DOHH2 (cell line): ENCODE measurements at regions not wholly inside any gene's neighbourhood (a gene's known extent, or its start where the extent isn't known, plus 50 kb on each side); places are given as distances from the start of the nearest gene placed in this dataset.

ENCODE experiments used
- H3F3A ChIP-seq: fragments of 200-600 bp; sonication (generic), shearing (Covaris generic); 2 replicates; pipeline ENCODE4 v1.6.0; 2016; ENCODE audit warnings: antibody characterized with exemption, mild to moderate bottlenecking; ENCODE audit not compliant: control insufficient read depth, insufficient read depth
- H3K27ac ChIP-seq: fragments of 200-600 bp; sonication (generic); 2 replicates; pipeline ENCODE4 v1.5.1; 2014; ENCODE audit warnings: low read depth, mild to moderate bottlenecking, low read length, moderate library complexity
- H3K27me3 ChIP-seq: fragments of 200-600 bp; sonication (generic); 2 replicates; pipeline ENCODE4 v1.6.1; 2014; ENCODE audit warnings: mild to moderate bottlenecking, low read length, mixed read lengths; ENCODE audit not compliant: control insufficient read depth
- H3K36me3 ChIP-seq: fragments of 200-600 bp; sonication (generic); 2 replicates; pipeline ENCODE4 v1.6.1; 2014; ENCODE audit warnings: mild to moderate bottlenecking, low read length, moderate library complexity, mixed read lengths; ENCODE audit not compliant: control insufficient read depth
- H3K4me1 ChIP-seq: fragments of 200-600 bp; sonication (generic); 2 replicates; pipeline ENCODE4 v1.6.1; 2014; ENCODE audit warnings: mild to moderate bottlenecking, low read length, mixed read lengths; ENCODE audit not compliant: control insufficient read depth
- H3K4me2 ChIP-seq: fragments of 200-600 bp; sonication (generic); 2 replicates; pipeline ENCODE4 v1.6.0; 2014; ENCODE audit warnings: mild to moderate bottlenecking, low read length, moderate library complexity
- H3K4me3 ChIP-seq: fragments of 200-600 bp; sonication (generic); 2 replicates; pipeline ENCODE4 v1.5.1; 2014; ENCODE audit warnings: mild to moderate bottlenecking, low read length, mixed read lengths
- H3K79me2 ChIP-seq: fragments of 200-600 bp; sonication (generic); 2 replicates; pipeline ENCODE4 v1.6.1; 2014; ENCODE audit warnings: mild to moderate bottlenecking, low read length, mixed read lengths; ENCODE audit not compliant: control insufficient read depth
- H3K9me2 ChIP-seq: fragments of 200-600 bp; sonication (generic); replicated peaks from 2 replicates; pipeline ENCODE4 v1.6.1; 2014; ENCODE audit warnings: mild to moderate bottlenecking, low read length, mixed read lengths; ENCODE audit not compliant: control insufficient read depth
- H3K9me3 ChIP-seq: fragments of 200-600 bp; sonication (generic); 2 replicates; pipeline ENCODE4 v1.6.1; 2014; ENCODE audit warnings: antibody characterized with exemption, low read length, mixed read lengths; ENCODE audit not compliant: control insufficient read depth, insufficient read depth
- H4K20me1 ChIP-seq: fragments of 200-600 bp; sonication (generic); 2 replicates; pipeline ENCODE4 v1.6.0; 2014; ENCODE audit warnings: low read depth, mild to moderate bottlenecking, antibody characterized with exemption, low read length, moderate library complexity; ENCODE audit not compliant: control insufficient read depth, insufficient read depth
- CTCF ChIP-seq: fragments of 200-600 bp; sonication (generic); IDR thresholded peaks from one replicate; pipeline ENCODE4 v1.5.1; 2014; ENCODE audit warnings: antibody characterized with exemption, mild to moderate bottlenecking, low read depth, low read length; ENCODE audit not compliant: poor library complexity, severe bottlenecking
- EZH2phosphoT487 ChIP-seq: fragments of 200-600 bp; sonication (generic); IDR thresholded peaks from 2 replicates; pipeline ENCODE4 v1.6.1; 2017; ENCODE audit warnings: borderline replicate concordance, mild to moderate bottlenecking, antibody characterized with exemption, low read length, moderate library complexity, mixed read lengths

GRCh38 chr9:7921545-7922197, 122.1 kb upstream of the DMAC1 start:
- H4K20me1 ChIP-seq, result no peaks in the 10 kb centered on the region
- no peaks in the 10 kb centered on the region for H3K79me2 ChIP-seq
- H3K4me1 ChIP-seq, result peaks cover 18% of the 10 kb centered on the region

GRCh38 chr9:7912037-7912535, 112.5 kb upstream of the DMAC1 start:
- TF ChIP-seq CTCF, result no peak
- no peak for TF ChIP-seq EZH2phosphoT487
- Histone ChIP-seq H3K9me2 (no peaks in the 10 kb centered on the region), H3K27ac (no peak overlapping the region), H3F3A (no peaks in the 10 kb centered on the region), H3K4me1 (no peaks in the 10 kb centered on the region), H3K27me3 (no peaks in the 10 kb centered on the region), H4K20me1 (no peaks in the 10 kb centered on the region), H3K4me2 (no peak overlapping the region), H3K79me2 (no peaks in the 10 kb centered on the region), H3K4me3 (no peak overlapping the region), H3K9me3 (no peaks in the 10 kb centered on the region), H3K36me3 (no peaks in the 10 kb centered on the region)

More at GRCh38 chr9:7921545-7922197, 122.1 kb upstream of the DMAC1 start:
- Histone ChIP-seq H3K36me3 (no peaks in the 10 kb centered on the region), H3K27me3 (no peaks in the 10 kb centered on the region), H3K4me2 (peak overlapping the region; percentile 27), H3K4me3 (peak overlapping the region; percentile 21), H3K9me3 (no peaks in the 10 kb centered on the region), H3K27ac (no peak overlapping the region), H3F3A (no peaks in the 10 kb centered on the region), H3K9me2 (no peaks in the 10 kb centered on the region)
- TF ChIP-seq CTCF (no peak), EZH2phosphoT487 (no peak)

- H3K36me3 ChIP-seq, result no peaks in the 10 kb centered on the region
- no peaks in the 10 kb centered on the region for H4K20me1 ChIP-seq
- H3K4me3 ChIP-seq, result no peak overlapping the region
- H3F3A ChIP-seq, result no peaks in the 10 kb centered on the region
- TF ChIP-seq CTCF (no peak), EZH2phosphoT487 (no peak)
- H3K79me2 ChIP-seq, result no peaks in the 10 kb centered on the region
- no peaks in the 10 kb centered on the region for H3K27me3 ChIP-seq
- no peaks in the 10 kb centered on the region for H3K9me3 ChIP-seq
- H3K4me2 ChIP-seq, result no peak overlapping the region
- H3K9me2 ChIP-seq, result no peaks in the 10 kb centered on the region
- no peaks in the 10 kb centered on the region for H3K4me1 ChIP-seq
- no peak overlapping the region for H3K27ac ChIP-seq
Observed at GRCh38 chr9:7910426-7911020, 110.9 kb upstream of the DMAC1 start.
